ENCODE measurements at regions not wholly inside any gene's neighbourhood (a gene's known extent, or its start where the extent isn't known, plus 50 kb on each side); places are given as distances from the start of the nearest gene placed in this dataset.
A peak's percentile ranks its signal among the peaks of the same experiment; 100 is the strongest.

DNA sequence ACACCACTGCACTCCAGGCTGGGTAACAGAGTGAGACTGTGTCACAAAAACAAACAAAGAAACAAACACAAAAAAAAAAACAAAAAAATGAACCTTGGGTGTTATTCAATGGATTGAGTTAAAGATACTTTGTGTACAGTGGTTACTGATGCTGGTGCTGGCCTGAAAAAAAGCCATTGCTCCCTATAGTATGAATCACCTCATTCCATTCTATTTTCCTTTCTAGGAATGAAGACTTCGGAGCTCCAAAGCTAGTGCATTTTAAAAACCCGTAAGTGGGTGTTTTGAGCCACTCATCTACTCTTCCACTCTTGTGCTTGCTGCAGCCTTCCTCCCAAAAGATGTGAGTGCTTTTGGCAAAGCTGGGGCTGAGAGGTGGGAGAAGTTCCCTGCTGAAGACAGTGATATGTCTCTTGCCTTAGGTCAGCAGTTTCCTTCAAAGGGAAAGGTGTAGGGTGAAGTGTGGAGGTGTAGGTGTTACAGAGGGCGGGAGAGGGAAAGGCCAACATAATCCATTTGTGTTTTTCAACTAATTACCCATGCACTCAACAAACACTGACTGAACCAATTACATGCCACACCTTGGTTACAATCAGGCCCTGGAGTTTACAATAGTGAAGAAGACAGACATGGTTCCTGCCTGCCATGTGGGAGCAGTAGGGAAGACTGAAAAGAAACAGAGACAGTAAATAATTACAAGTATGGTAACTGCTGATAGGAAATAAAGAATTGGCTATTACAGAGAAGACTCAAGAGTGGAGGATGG, 55.0 kb upstream of the SERBP1 start:
- Mint-ChIP-seq H3K27ac (no peak overlapping the region), H3K27me3 (ENCODE audit: low read depth) (no peaks in the 10 kb centered on the region; the same call in 1 of the 2 replicates), H3K4me1 (peaks cover 17% of the 10 kb centered on the region), H3K9me3 (no peaks in the 10 kb centered on the region), H3K4me3 (no peak overlapping the region), H3K36me3 (no peaks in the 10 kb centered on the region)
- ATAC-seq (no peak), DNase-seq (ENCODE audit: low spot score) (no peak)
- CTCF ChIA-PET, result interaction anchor here (0.6 to 1.7 kb wide), 4 partner anchors 8 to 271 kb away, joined by 3 to 6 read pairs (median 4); partner anchors contain the start of gene SERBP1
- POLR2A ChIA-PET, result no interaction called here
- TF ChIP-seq, protein P1, sequence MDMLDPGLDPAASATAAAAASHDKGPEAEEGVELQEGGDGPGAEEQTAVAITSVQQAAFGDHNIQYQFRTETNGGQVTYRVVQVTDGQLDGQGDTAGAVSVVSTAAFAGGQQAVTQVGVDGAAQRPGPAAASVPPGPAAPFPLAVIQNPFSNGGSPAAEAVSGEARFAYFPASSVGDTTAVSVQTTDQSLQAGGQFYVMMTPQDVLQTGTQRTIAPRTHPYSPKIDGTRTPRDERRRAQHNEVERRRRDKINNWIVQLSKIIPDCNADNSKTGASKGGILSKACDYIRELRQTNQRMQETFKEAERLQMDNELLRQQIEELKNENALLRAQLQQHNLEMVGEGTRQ (CRISPR knock-in tag; IDR thresholded peaks at IDR 0.05), result no peak
- TF ChIP-seq, protein P2, sequence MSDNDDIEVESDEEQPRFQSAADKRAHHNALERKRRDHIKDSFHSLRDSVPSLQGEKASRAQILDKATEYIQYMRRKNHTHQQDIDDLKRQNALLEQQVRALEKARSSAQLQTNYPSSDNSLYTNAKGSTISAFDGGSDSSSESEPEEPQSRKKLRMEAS (CRISPR knock-in tag; IDR thresholded peaks at IDR 0.05), result no peak
- TF ChIP-seq ZNF232 (CRISPR knock-in tag; IDR thresholded peaks at IDR 0.05) (no peak), GRHL2 (CRISPR knock-in tag; IDR thresholded peaks at IDR 0.05; ENCODE audit: insufficient replicate concordance, severe bottlenecking) (no peak), CREB1 (CRISPR knock-in tag; IDR thresholded peaks at IDR 0.05) (no peak), GTF2I (CRISPR knock-in tag; conservative IDR thresholded peaks at IDR 0.05) (no peak), RORB (CRISPR knock-in tag; IDR thresholded peaks at IDR 0.05) (no peak), RELA (CRISPR knock-in tag; IDR thresholded peaks at IDR 0.05; ENCODE audit: borderline replicate concordance) (no peak), JAZF1 (CRISPR knock-in tag; IDR thresholded peaks at IDR 0.05) (no peak), ZNF671 (CRISPR knock-in tag; IDR thresholded peaks at IDR 0.05) (no peak), NR3C1 (CRISPR knock-in tag; conservative IDR thresholded peaks at IDR 0.05; ENCODE audit: low read depth) (no peak)
- TF ChIP-seq, protein P3, sequence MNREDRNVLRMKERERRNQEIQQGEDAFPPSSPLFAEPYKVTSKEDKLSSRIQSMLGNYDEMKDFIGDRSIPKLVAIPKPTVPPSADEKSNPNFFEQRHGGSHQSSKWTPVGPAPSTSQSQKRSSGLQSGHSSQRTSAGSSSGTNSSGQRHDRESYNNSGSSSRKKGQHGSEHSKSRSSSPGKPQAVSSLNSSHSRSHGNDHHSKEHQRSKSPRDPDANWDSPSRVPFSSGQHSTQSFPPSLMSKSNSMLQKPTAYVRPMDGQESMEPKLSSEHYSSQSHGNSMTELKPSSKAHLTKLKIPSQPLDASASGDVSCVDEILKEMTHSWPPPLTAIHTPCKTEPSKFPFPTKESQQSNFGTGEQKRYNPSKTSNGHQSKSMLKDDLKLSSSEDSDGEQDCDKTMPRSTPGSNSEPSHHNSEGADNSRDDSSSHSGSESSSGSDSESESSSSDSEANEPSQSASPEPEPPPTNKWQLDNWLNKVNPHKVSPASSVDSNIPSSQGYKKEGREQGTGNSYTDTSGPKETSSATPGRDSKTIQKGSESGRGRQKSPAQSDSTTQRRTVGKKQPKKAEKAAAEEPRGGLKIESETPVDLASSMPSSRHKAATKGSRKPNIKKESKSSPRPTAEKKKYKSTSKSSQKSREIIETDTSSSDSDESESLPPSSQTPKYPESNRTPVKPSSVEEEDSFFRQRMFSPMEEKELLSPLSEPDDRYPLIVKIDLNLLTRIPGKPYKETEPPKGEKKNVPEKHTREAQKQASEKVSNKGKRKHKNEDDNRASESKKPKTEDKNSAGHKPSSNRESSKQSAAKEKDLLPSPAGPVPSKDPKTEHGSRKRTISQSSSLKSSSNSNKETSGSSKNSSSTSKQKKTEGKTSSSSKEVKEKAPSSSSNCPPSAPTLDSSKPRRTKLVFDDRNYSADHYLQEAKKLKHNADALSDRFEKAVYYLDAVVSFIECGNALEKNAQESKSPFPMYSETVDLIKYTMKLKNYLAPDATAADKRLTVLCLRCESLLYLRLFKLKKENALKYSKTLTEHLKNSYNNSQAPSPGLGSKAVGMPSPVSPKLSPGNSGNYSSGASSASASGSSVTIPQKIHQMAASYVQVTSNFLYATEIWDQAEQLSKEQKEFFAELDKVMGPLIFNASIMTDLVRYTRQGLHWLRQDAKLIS (CRISPR knock-in tag; IDR thresholded peaks at IDR 0.05; ENCODE audit: borderline replicate concordance), result no peak
- TF ChIP-seq, protein P4, sequence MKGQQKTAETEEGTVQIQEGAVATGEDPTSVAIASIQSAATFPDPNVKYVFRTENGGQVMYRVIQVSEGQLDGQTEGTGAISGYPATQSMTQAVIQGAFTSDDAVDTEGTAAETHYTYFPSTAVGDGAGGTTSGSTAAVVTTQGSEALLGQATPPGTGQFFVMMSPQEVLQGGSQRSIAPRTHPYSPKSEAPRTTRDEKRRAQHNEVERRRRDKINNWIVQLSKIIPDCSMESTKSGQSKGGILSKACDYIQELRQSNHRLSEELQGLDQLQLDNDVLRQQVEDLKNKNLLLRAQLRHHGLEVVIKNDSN (CRISPR knock-in tag; IDR thresholded peaks at IDR 0.05), result no peak
- TF ChIP-seq, protein P5, sequence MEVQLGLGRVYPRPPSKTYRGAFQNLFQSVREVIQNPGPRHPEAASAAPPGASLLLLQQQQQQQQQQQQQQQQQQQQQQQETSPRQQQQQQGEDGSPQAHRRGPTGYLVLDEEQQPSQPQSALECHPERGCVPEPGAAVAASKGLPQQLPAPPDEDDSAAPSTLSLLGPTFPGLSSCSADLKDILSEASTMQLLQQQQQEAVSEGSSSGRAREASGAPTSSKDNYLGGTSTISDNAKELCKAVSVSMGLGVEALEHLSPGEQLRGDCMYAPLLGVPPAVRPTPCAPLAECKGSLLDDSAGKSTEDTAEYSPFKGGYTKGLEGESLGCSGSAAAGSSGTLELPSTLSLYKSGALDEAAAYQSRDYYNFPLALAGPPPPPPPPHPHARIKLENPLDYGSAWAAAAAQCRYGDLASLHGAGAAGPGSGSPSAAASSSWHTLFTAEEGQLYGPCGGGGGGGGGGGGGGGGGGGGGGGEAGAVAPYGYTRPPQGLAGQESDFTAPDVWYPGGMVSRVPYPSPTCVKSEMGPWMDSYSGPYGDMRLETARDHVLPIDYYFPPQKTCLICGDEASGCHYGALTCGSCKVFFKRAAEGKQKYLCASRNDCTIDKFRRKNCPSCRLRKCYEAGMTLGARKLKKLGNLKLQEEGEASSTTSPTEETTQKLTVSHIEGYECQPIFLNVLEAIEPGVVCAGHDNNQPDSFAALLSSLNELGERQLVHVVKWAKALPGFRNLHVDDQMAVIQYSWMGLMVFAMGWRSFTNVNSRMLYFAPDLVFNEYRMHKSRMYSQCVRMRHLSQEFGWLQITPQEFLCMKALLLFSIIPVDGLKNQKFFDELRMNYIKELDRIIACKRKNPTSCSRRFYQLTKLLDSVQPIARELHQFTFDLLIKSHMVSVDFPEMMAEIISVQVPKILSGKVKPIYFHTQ (CRISPR knock-in tag; IDR thresholded peaks at IDR 0.05), result no peak

DNA sequence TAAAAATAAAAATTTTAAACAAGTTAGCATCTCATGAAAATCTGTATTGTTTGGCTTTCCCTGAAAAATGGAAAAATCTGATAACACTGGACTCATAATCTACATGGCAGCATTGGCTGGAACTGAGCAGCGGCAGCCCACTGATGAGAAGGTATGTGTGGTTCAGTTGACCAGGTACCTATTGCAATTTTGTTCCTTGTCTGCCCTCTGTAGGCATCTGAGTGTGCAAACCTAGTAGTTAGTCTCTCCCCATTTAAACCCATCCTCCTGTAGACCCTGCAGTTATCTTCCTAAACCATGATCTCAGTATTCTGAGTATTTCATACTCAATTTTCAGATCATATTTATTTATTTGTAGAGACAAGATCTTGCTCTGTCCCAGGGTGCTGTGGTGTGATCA, 59.4 kb upstream of the SERBP1 start:
- no peaks in the 10 kb centered on the region for H3K9me3 Mint-ChIP-seq
- no peaks in the 10 kb centered on the region for H3K36me3 Mint-ChIP-seq
- CTCF ChIA-PET, result interaction anchor here (1.0 to 2.2 kb wide), 8 partner anchors 10 to 277 kb away, joined by 3 to 12 read pairs (median 5); no protein-coding TSS in a partner anchor
- H3K27me3 Mint-ChIP-seq (ENCODE audit: low read depth), result no peaks in the 10 kb centered on the region; the same call in 1 of the 2 replicates
- DNase-seq (ENCODE audit: low spot score), result no peak
- TF ChIP-seq ZNF219 (CRISPR knock-in tag; IDR thresholded peaks at IDR 0.05; ENCODE audit: borderline replicate concordance), result no peak
- TF ChIP-seq, protein P6, sequence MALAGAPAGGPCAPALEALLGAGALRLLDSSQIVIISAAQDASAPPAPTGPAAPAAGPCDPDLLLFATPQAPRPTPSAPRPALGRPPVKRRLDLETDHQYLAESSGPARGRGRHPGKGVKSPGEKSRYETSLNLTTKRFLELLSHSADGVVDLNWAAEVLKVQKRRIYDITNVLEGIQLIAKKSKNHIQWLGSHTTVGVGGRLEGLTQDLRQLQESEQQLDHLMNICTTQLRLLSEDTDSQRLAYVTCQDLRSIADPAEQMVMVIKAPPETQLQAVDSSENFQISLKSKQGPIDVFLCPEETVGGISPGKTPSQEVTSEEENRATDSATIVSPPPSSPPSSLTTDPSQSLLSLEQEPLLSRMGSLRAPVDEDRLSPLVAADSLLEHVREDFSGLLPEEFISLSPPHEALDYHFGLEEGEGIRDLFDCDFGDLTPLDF (CRISPR knock-in tag; IDR thresholded peaks at IDR 0.05), result no peak
- no peak for TF ChIP-seq ZBTB21 (CRISPR knock-in tag; IDR thresholded peaks at IDR 0.05; ENCODE audit: borderline replicate concordance)
- TF ChIP-seq, protein P7, sequence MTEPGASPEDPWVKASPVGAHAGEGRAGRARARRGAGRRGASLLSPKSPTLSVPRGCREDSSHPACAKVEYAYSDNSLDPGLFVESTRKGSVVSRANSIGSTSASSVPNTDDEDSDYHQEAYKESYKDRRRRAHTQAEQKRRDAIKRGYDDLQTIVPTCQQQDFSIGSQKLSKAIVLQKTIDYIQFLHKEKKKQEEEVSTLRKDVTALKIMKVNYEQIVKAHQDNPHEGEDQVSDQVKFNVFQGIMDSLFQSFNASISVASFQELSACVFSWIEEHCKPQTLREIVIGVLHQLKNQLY (CRISPR knock-in tag; IDR thresholded peaks at IDR 0.05), result no peak
- 0 out of 2 replicates have a peak, but pooled peaks have one; percentile 1 for TF ChIP-seq HMGA2 (CRISPR knock-in tag; IDR thresholded peaks at IDR 0.05)
- TF ChIP-seq ZNF317 (CRISPR knock-in tag; IDR thresholded peaks at IDR 0.05; ENCODE audit: borderline replicate concordance, low read depth), result no peak
- TF ChIP-seq, protein P8, sequence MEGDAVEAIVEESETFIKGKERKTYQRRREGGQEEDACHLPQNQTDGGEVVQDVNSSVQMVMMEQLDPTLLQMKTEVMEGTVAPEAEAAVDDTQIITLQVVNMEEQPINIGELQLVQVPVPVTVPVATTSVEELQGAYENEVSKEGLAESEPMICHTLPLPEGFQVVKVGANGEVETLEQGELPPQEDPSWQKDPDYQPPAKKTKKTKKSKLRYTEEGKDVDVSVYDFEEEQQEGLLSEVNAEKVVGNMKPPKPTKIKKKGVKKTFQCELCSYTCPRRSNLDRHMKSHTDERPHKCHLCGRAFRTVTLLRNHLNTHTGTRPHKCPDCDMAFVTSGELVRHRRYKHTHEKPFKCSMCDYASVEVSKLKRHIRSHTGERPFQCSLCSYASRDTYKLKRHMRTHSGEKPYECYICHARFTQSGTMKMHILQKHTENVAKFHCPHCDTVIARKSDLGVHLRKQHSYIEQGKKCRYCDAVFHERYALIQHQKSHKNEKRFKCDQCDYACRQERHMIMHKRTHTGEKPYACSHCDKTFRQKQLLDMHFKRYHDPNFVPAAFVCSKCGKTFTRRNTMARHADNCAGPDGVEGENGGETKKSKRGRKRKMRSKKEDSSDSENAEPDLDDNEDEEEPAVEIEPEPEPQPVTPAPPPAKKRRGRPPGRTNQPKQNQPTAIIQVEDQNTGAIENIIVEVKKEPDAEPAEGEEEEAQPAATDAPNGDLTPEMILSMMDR (IDR thresholded peaks at IDR 0.05), result 0 out of 2 replicates have a peak, but pooled peaks have one; percentile 16
- H3K4me1 Mint-ChIP-seq, result peaks cover 13% of the 10 kb centered on the region
- ATAC-seq, result peak; percentile 93
- H3K27ac Mint-ChIP-seq, result no peak overlapping the region
- no peak overlapping the region for H3K4me3 Mint-ChIP-seq
- POLR2A ChIA-PET, result no interaction called here
